B cell (primary cell): ENCODE measurements at regions not wholly inside any gene's neighbourhood (a gene's known extent, or its start where the extent isn't known, plus 50 kb on each side); places are given as distances from the start of the nearest gene placed in this dataset.

Source experiments
- CTCF ChIP-seq: fragments of 200-600 bp; IDR thresholded peaks from one replicate; pipeline ENCODE4 v1.8.0; 2022; ENCODE audit warnings: antibody characterized with exemption, mild to moderate bottlenecking
- EZH2 ChIP-seq: IDR thresholded peaks from 2 replicates; pipeline ENCODE4 v1.6.1; 2012; ENCODE audit warnings: borderline replicate concordance, low read depth, mild to moderate bottlenecking, moderate library complexity, low read length; ENCODE audit not compliant: insufficient read depth, poor library complexity, severe bottlenecking

DNA sequence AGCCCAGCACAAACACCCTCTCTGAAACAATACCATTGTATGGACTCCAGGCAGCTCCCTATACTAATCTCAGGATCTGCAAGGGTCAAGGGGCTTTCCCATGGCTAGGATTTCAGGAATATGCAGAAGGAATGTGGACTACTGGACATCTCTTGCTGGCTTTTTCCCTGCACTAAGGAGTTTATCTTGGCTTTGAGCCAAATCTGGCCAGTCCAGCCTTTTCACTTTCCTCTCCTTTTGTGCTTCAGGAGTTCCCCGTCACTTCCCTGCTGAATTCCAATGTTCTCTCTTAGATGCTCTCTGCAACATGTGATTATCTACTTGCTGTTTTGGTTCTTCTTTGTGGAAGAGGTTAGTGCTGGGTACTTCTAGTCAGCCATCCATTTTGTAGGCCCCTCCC is 568.2 kb downstream of the HDGFL1 start:
- TF ChIP-seq CTCF: no peak
- no peak for TF ChIP-seq EZH2
